Activated T-cell treated with anti-CD3 and anti-CD28 coated beads for 1 hour (primary cell): ENCODE measurements at regions not wholly inside any gene's neighbourhood (a gene's known extent, or its start where the extent isn't known, plus 50 kb on each side); places are given as distances from the start of the nearest gene placed in this dataset.

ENCODE experiments used
- DNase-seq: peaks from one replicate; pipeline ENCODE4 v3.0.0-alpha.2; 2020; ENCODE audit warnings: low read depth

DNA sequence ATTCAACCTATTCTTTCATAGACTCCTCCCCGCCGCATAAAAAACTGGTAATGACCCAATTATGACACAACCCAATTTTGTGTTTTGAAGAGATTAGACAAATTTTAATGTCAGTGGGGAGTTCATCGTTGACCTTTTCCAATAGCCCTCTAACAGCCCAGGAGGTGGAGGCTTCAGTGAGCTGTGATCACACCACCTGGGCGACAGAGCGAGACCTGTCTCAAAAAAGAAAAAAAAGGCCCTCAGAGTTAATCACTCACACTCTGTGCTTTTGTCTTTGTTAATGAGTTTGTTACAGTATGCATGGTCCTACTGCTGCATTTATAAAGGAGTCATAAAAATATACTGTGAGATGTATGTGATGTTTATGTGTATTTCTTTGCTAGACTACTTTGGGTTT, 510.6 kb downstream of the CPS1 start:
- no peak for DNase-seq

DNA sequence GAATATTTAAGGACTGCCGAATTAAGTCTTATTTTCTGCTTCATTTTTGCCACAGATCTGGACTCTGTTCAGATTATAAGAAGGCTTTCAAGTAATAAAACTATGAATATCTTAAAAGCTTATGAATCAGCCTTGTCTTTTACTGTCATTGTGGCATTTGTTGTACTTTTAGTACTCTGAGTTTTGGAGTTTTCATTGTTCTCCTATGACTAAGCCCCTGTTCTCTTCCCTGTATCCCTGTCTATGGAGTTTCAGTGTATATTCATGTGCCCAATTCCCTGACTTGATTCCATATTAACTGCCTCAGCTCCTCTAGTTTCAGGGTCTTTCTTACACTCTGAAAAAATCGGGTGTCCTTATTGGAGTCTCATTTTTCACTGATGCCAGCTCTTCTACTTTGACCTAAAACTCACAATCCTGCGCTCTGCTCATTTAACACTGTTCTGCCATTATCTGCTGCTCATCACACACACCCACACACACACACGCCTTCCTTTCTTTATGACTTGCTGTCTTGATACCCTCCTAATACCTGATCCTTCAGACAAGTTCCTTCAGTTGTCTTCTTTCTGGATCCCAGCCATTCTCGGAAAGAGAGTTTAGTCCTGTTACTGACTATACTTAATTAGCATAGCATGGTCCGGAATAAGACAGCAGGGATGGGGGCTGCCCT, 511.8 kb downstream of the CPS1 start:
- no peak for DNase-seq

DNA sequence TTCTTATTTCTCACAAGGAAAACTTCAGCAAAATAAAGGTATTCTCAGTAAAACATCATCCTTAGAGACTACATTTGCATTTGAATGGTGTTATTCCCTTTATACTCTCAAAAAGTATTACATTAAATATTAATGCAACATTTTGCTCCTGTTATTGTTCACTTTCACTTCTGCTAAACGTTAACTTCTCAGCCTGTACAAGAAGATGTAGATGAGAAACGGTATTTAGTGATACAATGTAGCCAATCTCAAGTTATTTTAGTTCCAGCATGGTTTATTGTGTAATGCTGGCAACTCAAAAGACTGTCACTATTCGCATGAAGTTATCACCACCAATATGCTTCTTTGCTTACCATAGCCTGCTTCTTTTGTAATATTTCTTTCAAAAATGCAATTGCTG, 514.1 kb downstream of the CPS1 start:
- no peak for DNase-seq

- no peak for DNase-seq
These were observed 520.9 kb downstream of the CPS1 start for GRCh38 chr2:211077216-211077767.

DNA sequence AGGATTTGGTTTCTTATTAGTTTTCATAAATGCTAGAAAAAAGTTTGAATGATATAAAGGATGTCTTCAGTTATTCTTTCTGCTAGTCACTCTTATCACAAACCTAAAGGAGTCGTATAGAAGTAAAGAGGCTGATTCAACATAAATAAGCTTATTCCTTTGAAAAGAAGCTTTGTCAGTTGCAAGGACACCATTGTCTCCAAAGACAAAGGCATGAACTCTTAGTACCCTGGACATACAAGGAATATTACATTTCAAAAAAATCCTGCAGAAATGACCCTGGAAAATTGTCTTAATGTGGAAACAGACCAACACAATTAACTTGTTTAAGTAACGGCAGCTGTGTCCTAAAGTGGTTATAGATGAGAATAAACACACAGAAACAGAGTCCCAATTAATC, 528.0 kb downstream of the CPS1 start:
- DNase-seq = no peak

- DNase-seq = no peak
These were observed 528.8 kb downstream of the CPS1 start for GRCh38 chr2:211085056-211085680.

GRCh38 chr2:211086049-211086448, 529.6 kb downstream of the CPS1 start:
- DNase-seq = no peak

- DNase-seq = no peak
These were observed 532.7 kb downstream of the CPS1 start for GRCh38 chr2:211089127-211089526.

DNA sequence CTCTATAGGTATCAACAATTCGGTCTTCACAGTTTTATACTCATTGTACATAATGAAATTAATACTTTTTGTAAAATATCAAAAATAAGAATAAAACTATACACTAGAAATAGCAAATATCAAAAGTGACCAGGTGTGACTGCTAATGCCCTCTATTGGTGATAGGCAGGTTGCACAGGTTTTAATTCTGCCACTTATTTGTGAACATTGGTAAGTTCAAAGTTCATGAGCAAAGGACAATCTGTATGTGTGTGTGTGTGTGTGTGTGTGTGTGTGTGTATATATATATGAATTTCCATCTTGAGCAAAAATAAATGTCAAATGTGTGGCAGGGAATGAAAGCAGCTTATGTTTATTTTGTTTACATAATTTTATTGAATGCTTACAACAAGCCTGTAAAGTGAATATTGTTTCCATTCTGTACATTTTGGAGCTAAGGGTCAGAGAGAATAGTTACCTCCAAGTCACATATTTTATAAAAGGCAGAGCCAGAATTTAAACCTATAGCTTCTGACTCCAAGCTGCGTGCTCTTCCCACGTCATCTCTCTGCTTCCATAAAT, 537.4 kb downstream of the CPS1 start:
- DNase-seq = no peak

GRCh38 chr2:211103989-211104388, 547.6 kb downstream of the CPS1 start:
- no peak for DNase-seq

DNA sequence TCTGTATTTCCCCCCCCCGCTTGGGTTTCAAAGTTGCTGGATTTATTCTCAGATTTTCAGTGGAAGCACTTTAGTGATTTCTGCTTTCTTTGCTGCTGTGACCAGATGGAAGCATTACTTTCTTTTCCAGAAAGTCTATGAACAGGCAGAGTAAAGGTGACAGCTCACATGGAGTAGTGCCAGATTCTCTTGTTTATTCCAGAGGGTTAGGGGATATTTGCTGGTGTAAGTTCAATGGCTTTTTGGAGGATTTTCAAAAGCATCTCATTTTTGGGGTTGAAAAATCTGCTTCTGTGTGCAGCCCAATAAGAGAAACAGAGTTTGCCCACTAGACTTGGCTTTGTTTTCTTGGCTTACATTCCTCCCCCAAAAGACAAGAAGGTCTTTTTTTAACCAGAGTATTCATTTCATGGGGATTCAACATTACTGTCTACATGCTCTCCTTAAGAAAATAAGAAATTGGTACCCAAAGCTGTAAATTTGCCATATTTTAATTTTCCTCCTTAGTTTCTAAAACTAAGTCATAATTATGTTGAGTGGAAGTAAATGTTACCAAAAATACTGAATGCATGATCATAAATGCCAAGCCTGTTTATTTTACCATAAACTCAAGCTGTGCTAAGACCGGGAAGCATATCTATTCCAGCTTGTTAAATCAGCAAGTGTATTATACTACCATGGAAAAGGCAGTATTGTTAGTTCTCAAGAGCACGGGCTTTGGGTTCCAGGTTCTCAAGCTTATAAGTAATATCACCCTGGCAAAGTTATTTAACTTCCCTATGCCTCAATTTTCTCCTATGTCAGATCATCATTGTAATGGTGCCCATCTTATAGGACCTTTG, 557.2 kb downstream of the CPS1 start:
- DNase-seq = no peak

DNA sequence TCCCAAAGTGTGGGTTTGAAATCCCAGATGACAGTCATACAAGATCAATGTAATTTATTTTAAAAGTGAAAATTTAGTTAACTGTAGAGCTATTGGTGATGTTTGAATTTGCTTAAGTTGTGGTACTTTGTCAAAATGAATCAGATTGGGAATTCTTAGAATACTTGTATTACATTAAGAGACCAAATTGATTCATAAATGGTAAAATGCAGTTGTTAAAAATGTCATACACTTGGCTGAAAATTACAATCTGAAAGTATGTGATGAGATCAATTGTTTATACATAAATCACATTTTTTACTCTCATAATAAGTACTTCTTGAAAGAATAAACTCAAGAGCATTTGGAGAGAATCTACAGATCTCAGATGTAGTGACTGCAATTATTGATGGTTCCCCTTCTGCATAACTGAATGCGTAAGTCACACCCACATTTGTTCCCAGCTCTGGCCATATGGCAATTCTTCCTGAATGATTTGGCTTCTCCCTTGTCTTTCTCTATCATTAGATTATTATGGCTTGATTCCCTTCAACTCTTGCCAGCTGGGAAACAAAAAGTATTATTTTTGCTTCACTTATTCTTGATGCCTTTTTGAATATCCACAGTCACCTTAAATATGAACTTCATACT, 558.5 kb downstream of the CPS1 start:
- no peak for DNase-seq

GRCh38 chr2:211117026-211117425, 560.6 kb downstream of the CPS1 start:
- no peak for DNase-seq

DNA sequence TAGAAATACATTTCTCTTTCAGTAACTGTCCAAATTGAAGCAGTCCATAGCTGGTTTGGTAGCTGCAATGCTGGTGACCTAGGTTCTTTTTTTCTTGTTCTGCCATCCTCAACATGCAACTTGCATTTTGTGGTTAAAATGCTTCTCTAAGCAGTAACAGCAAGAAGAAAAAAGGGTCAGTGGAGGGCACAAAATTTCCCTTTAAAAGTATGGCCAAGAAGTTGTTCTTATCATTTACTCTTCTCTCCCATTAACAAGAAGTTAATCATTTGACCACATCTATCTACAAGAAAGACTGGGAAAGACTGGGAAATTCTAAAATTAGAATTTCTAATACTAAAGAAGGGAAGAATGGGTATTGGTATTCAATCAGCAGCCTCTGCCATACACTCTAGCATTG, 569.9 kb downstream of the CPS1 start:
- DNase-seq = no peak

GRCh38 chr2:211127501-211127900, 571.1 kb downstream of the CPS1 start:
- no peak for DNase-seq

DNA sequence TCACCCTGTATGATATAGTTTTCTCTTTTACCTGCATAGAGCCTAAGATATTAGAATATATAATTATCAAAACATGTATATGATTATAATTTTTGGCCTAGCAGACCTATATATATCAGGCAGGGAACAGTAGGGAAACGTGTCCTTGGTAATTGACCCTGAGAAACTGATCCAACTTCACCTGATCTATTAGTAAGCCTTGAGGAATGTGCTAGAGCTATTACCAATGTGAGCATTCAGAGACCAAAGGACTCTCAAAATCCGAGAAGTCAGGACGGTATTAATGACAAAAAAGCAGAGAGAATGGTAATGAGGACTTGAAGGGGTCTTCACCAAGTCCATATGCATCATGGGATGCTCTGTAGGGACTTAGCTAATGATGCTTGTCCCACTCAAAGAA, 571.9 kb downstream of the CPS1 start:
- no peak for DNase-seq

- DNase-seq = no peak
These were observed 573.4 kb downstream of the CPS1 start for GRCh38 chr2:211129798-211130197.

GRCh38 chr2:211132046-211132445, 575.6 kb downstream of the CPS1 start:
- DNase-seq = no peak

- DNase-seq = no peak
These were observed 576.2 kb downstream of the CPS1 start for GRCh38 chr2:211132573-211132972.

- no peak for DNase-seq
These were observed 577.4 kb downstream of the CPS1 start for GRCh38 chr2:211133766-211134165.

GRCh38 chr2:211138551-211138950, 582.2 kb downstream of the CPS1 start:
- DNase-seq = no peak

GRCh38 chr2:211141646-211142045, 585.2 kb downstream of the CPS1 start:
- DNase-seq = no peak
